WTC11 (cell line): ENCODE measurements at regions not wholly inside any gene's neighbourhood (a gene's known extent, or its start where the extent isn't known, plus 50 kb on each side); places are given as distances from the start of the nearest gene placed in this dataset.

Experiments
- ATAC-seq: fragments of 200-7000 bp; cut with Tn5 transposase; 2 replicates; pipeline ENCODE4 v1.10.0; 2021; ENCODE audit warnings: mild to moderate bottlenecking, moderate library complexity
- CTCF ChIA-PET: fragments of 300-600 bp; sonication (Branson Sonifier 250); formaldehyde crosslinking; loops from one replicate; lab custom pipeline; 2021; ENCODE audit warnings: antibody characterized with exemption; lab: Charles Lee
- POLR2A ChIA-PET: fragments of 350-600 bp; sonication (Branson Sonifier 250); formaldehyde crosslinking; loops from one replicate; lab custom pipeline; 2021; ENCODE audit warnings: antibody characterized with exemption; lab: Charles Lee
- DNase-seq: peaks from one replicate; pipeline ENCODE4 v3.0.0; 2021; ENCODE audit warnings: low spot score
- H3K27ac Mint-ChIP-seq: 2 replicates; pipeline ENCODE4 v1.8.0; 2021; ENCODE audit warnings: mixed read lengths
- H3K27me3 Mint-ChIP-seq: 2 replicates; pipeline ENCODE4 v1.8.0; 2021; ENCODE audit warnings: low read depth, mild to moderate bottlenecking, moderate library complexity, mixed read lengths
- H3K36me3 Mint-ChIP-seq: 2 replicates; pipeline ENCODE4 v1.8.0; 2021; ENCODE audit warnings: mixed read lengths
- H3K4me1 Mint-ChIP-seq: 2 replicates; pipeline ENCODE4 v1.8.0; 2022; ENCODE audit warnings: mixed read lengths
- H3K4me3 Mint-ChIP-seq: 2 replicates; pipeline ENCODE4 v1.8.0; 2021; ENCODE audit warnings: mild to moderate bottlenecking, moderate library complexity, mixed read lengths
- H3K9me3 Mint-ChIP-seq: 2 replicates; pipeline ENCODE4 v1.8.0; 2021; ENCODE audit warnings: mixed read lengths
- ATF1 ChIP-seq: sonication (generic); formaldehyde crosslinking; IDR thresholded peaks from 2 replicates; pipeline ENCODE4 v1.8.1; 2023; ENCODE audit warnings: mild to moderate bottlenecking, moderate library complexity, missing genetic modification reagents
- CREB1 ChIP-seq: sonication (generic); formaldehyde crosslinking; IDR thresholded peaks from 2 replicates; pipeline ENCODE4 v1.8.0; 2023; ENCODE audit warnings: mild to moderate bottlenecking, missing genetic modification reagents
- CREM ChIP-seq: sonication (generic); formaldehyde crosslinking; IDR thresholded peaks from 2 replicates; pipeline ENCODE4 v1.8.1; 2022; ENCODE audit warnings: mild to moderate bottlenecking, missing genetic modification reagents, moderate library complexity
- ETV6 ChIP-seq: sonication (generic); formaldehyde crosslinking; IDR thresholded peaks from 2 replicates; pipeline ENCODE4 v1.8.1; 2022; ENCODE audit warnings: mild to moderate bottlenecking, missing genetic modification reagents
- FOXP1 ChIP-seq: sonication (generic); formaldehyde crosslinking; IDR thresholded peaks from 2 replicates; pipeline ENCODE4 v1.8.0; 2022; ENCODE audit warnings: missing genetic modification reagents, mild to moderate bottlenecking, moderate library complexity, borderline replicate concordance
- FOXP4 ChIP-seq: sonication (generic); formaldehyde crosslinking; IDR thresholded peaks from 2 replicates; pipeline ENCODE4 v1.8.0; 2022; ENCODE audit warnings: mild to moderate bottlenecking, missing genetic modification reagents
- HMGA2 ChIP-seq: fragments of 250-450 bp; sonication (Bioruptor Pico); IDR thresholded peaks from 2 replicates; pipeline ENCODE4 v1.4.0; 2021; ENCODE audit warnings: mild to moderate bottlenecking, moderate library complexity
- NR2C2 ChIP-seq: sonication (generic); formaldehyde crosslinking; IDR thresholded peaks from 2 replicates; pipeline ENCODE4 v1.8.0; 2022; ENCODE audit warnings: mild to moderate bottlenecking, missing genetic modification reagents
- RORB ChIP-seq: fragments of 250-450 bp; sonication (Bioruptor Pico); IDR thresholded peaks from 2 replicates; pipeline ENCODE4 v1.9.0; 2021; ENCODE audit warnings: mild to moderate bottlenecking
- SMAD4 ChIP-seq: sonication (generic); formaldehyde crosslinking; IDR thresholded peaks from 2 replicates; pipeline ENCODE4 v1.8.0; 2022; ENCODE audit warnings: mild to moderate bottlenecking, missing genetic modification reagents
- SP1 ChIP-seq: sonication (generic); formaldehyde crosslinking; conservative IDR thresholded peaks from 2 replicates; pipeline ENCODE4 v1.8.1; 2022; ENCODE audit warnings: missing genetic modification reagents
- ZNF121 ChIP-seq: sonication (generic); formaldehyde crosslinking; IDR thresholded peaks from 2 replicates; pipeline ENCODE4 v1.8.0; 2023; ENCODE audit warnings: missing genetic modification reagents
- ZNF138 ChIP-seq: sonication (generic); formaldehyde crosslinking; conservative IDR thresholded peaks from 2 replicates; pipeline ENCODE4 v1.8.1; 2022; ENCODE audit warnings: mild to moderate bottlenecking, moderate library complexity, missing genetic modification reagents
- ZNF232 ChIP-seq: sonication (generic); formaldehyde crosslinking; IDR thresholded peaks from 2 replicates; pipeline ENCODE4 v1.8.0; 2022; ENCODE audit warnings: mild to moderate bottlenecking, missing genetic modification reagents
- ZNF423 ChIP-seq: fragments of 250-450 bp; sonication (Bioruptor Pico); IDR thresholded peaks from 2 replicates; pipeline ENCODE4 v2.1.2; 2022; ENCODE audit warnings: mild to moderate bottlenecking, moderate library complexity
- ZSCAN18 ChIP-seq: fragments of 250-450 bp; sonication (Bioruptor Pico); IDR thresholded peaks from 2 replicates; pipeline ENCODE4 v2.1.2; 2022; ENCODE audit warnings: mild to moderate bottlenecking, moderate library complexity
- TF ChIP-seq, protein P1 (sequence below): fragments of 250-450 bp; sonication (Bioruptor Pico); IDR thresholded peaks from 2 replicates; pipeline ENCODE4 v1.9.0; 2021; ENCODE audit warnings: mild to moderate bottlenecking
- TF ChIP-seq, protein P2 (sequence below): sonication (generic); formaldehyde crosslinking; IDR thresholded peaks from 2 replicates; pipeline ENCODE4 v1.8.0; 2022; ENCODE audit warnings: mild to moderate bottlenecking, missing genetic modification reagents
- TF ChIP-seq, protein P3 (sequence below): fragments of 250-450 bp; sonication (Bioruptor Pico); IDR thresholded peaks from 2 replicates; pipeline ENCODE4 v1.9.0; 2021; ENCODE audit warnings: moderate library complexity, mild to moderate bottlenecking, inconsistent platforms, borderline replicate concordance
- TF ChIP-seq, protein P4 (sequence below): sonication (generic); formaldehyde crosslinking; IDR thresholded peaks from 2 replicates; pipeline ENCODE4 v1.8.0; 2022; ENCODE audit warnings: mild to moderate bottlenecking, missing genetic modification reagents

DNA sequence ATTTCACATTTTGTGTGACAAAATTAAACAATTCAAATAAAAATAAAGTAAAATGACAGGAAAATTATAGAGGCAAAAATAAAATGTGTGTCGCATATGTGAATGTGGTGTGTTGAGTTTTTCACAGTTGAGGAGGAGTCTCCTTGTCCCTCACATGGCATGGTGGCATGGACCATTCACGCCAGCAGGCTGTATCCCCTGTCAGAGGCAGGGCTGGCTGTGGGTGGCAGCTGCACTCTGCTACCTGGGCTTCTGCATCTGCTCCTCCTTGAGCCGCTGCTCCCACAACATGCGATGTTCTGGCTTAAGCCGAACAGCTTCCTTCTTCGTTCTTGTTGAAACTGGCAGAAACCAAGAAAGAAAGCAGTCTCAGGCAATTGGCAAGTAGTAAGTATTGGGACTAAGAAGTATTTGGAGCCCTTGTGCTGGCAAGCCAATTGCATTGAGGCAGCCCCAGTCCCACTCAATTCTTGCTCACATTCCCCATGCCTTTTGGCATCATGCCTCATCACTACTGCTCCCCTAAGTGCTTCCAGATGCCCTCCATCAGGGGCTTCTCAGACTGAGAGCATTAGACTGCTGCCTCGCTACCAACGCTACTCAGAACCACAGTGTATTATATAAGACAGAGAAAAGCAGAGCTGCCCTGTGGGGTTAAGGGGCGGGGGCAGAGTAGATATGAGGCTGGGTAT, 177.9 kb upstream of the NABP1 start (continued):
- no peak for TF ChIP-seq ATF1 (CRISPR knock-in tag)

DNA sequence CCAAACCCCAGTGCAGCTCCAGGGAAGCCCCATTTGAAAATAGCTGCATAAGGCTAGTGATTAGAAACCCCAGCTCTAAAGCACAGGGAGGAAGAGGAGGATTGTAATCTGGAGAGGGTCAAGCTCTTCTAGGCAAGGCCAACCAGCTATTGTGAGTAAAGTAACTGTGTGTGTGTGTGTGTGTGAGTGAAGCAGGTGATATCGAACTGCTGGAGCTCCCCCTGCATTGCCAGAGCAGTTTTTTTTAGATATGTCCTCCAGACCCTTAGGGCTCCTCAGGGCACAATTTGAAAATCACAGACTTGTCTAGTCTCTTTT, 177.4 kb upstream of the NABP1 start:
- ATAC-seq, result 0 out of 2 replicates have a peak, but pooled peaks have one; percentile 21

GRCh38 chr2:191500884-191501560, 176.9 kb upstream of the NABP1 start:
- ATAC-seq (no peak), DNase-seq (no peak)
- Mint-ChIP-seq H3K36me3 (peaks cover 20% of the 10 kb centered on the region), H3K27ac (no peak overlapping the region), H3K4me3 (no peak overlapping the region), H3K9me3 (peaks cover 31% of the 10 kb centered on the region), H3K4me1 (peaks cover 46% of the 10 kb centered on the region), H3K27me3 (no peaks in the 10 kb centered on the region; the same call in 1 of the 2 replicates)
- POLR2A ChIA-PET, result no interaction called here
- CTCF ChIA-PET, result interaction anchor here (0.8 to 1.8 kb wide), 5 partner anchors 18 to 337 kb away, joined by 3 to 7 read pairs (median 3); no protein-coding TSS in a partner anchor
- TF ChIP-seq ZSCAN18 (no peak), NR2C2 (CRISPR knock-in tag) (no peak), SP1 (no peak), RORB (CRISPR knock-in tag) (no peak), ZNF121 (CRISPR knock-in tag) (no peak), ZNF423 (CRISPR knock-in tag) (no peak), ZNF138 (CRISPR knock-in tag) (no peak), ETV6 (CRISPR knock-in tag) (no peak), FOXP1 (CRISPR knock-in tag) (no peak), CREM (CRISPR knock-in tag) (no peak), ZNF232 (no peak), HMGA2 (CRISPR knock-in tag) (no peak), CREB1 (no peak), ATF1 (CRISPR knock-in tag) (no peak), FOXP4 (CRISPR knock-in tag) (no peak)
- TF ChIP-seq, protein P1, sequence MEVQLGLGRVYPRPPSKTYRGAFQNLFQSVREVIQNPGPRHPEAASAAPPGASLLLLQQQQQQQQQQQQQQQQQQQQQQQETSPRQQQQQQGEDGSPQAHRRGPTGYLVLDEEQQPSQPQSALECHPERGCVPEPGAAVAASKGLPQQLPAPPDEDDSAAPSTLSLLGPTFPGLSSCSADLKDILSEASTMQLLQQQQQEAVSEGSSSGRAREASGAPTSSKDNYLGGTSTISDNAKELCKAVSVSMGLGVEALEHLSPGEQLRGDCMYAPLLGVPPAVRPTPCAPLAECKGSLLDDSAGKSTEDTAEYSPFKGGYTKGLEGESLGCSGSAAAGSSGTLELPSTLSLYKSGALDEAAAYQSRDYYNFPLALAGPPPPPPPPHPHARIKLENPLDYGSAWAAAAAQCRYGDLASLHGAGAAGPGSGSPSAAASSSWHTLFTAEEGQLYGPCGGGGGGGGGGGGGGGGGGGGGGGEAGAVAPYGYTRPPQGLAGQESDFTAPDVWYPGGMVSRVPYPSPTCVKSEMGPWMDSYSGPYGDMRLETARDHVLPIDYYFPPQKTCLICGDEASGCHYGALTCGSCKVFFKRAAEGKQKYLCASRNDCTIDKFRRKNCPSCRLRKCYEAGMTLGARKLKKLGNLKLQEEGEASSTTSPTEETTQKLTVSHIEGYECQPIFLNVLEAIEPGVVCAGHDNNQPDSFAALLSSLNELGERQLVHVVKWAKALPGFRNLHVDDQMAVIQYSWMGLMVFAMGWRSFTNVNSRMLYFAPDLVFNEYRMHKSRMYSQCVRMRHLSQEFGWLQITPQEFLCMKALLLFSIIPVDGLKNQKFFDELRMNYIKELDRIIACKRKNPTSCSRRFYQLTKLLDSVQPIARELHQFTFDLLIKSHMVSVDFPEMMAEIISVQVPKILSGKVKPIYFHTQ, result no peak
- TF ChIP-seq, protein P2, sequence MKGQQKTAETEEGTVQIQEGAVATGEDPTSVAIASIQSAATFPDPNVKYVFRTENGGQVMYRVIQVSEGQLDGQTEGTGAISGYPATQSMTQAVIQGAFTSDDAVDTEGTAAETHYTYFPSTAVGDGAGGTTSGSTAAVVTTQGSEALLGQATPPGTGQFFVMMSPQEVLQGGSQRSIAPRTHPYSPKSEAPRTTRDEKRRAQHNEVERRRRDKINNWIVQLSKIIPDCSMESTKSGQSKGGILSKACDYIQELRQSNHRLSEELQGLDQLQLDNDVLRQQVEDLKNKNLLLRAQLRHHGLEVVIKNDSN (CRISPR knock-in tag), result no peak
- TF ChIP-seq, protein P3, sequence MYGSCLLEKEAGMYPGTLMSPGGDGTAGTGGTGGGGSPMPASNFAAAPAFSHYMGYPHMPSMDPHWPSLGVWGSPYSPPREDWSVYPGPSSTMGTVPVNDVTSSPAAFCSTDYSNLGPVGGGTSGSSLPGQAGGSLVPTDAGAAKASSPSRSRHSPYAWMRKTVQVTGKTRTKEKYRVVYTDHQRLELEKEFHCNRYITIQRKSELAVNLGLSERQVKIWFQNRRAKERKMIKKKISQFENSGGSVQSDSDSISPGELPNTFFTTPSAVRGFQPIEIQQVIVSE (CRISPR knock-in tag), result no peak
- TF ChIP-seq, protein P4, sequence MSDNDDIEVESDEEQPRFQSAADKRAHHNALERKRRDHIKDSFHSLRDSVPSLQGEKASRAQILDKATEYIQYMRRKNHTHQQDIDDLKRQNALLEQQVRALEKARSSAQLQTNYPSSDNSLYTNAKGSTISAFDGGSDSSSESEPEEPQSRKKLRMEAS (CRISPR knock-in tag), result no peak

More for the DNA sequence above, 177.4 kb upstream of the NABP1 start:
- H3K36me3 Mint-ChIP-seq, result peaks cover 16% of the 10 kb centered on the region
- no peak overlapping the region for H3K27ac Mint-ChIP-seq
- H3K4me1 Mint-ChIP-seq, result peaks cover 48% of the 10 kb centered on the region
- no peak for TF ChIP-seq SMAD4 (CRISPR knock-in tag)
- TF ChIP-seq, protein P4 (CRISPR knock-in tag), result no peak
- TF ChIP-seq, all 79 proteins: peak for 0
- Mint-ChIP-seq H3K9me3 (peaks cover 30% of the 10 kb centered on the region), H3K27me3 (no peaks in the 10 kb centered on the region; the same call in 1 of the 2 replicates), H3K4me3 (no peak overlapping the region)
- CTCF ChIA-PET, result interaction anchor here (0.9 to 1.8 kb wide), 3 partner anchors 17 to 282 kb away, joined by 3 to 4 read pairs (median 4); no protein-coding TSS in a partner anchor
- no peak for DNase-seq
- POLR2A ChIA-PET, result no interaction called here
